ENCODE measurements at regions not wholly inside any gene's neighbourhood (a gene's known extent, or its start where the extent isn't known, plus 50 kb on each side); places are given as distances from the start of the nearest gene placed in this dataset.

DNA sequence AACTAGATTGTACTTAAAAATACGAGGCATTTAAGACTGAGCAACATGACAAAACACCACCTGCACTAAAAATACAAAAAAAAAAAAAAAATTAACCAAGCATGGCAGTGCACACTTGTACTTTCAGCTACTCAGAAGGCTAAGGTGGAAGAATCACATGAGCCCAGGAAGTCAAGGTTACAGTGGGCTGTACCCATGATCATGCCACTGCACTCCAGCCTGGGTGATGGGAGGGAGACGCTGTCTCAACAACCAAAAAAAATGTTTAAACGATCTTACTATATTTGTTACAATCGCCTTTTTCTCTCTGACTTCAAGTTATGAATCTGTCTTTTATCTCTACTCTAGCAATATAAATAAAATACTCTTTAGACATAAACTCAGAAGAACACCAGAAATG is 1454.3 kb downstream of the MAT2B start:
- Histone ChIP-seq H3K4me1 (ENCODE audit: control insufficient read depth in 4 of 4, insufficient read depth in 4 of 4, low read length in 3 of 4) (no peaks in the 10 kb centered on the region), H3K9me3 (ENCODE audit: control insufficient read depth in 4 of 4, low read length in 3 of 4) (no peaks in the 10 kb centered on the region), H3K27ac (ENCODE audit: low read depth in 1 of 2, low read length in 2 of 2) (no peak overlapping the region), H3K27me3 (ENCODE audit: control insufficient read depth in 4 of 4, insufficient read depth in 4 of 4, low read length in 3 of 4) (no peaks in the 10 kb centered on the region), H3K4me3 (ENCODE audit: low read depth in 1 of 3, low read length in 3 of 3) (no peak overlapping the region), H3K9ac (ENCODE audit: low read depth in 1 of 2, low read length in 2 of 2) (no peak overlapping the region), H3K36me3 (ENCODE audit: control insufficient read depth in 4 of 4, insufficient read depth in 3 of 4, low read depth in 1 of 4, low read length in 3 of 4) (no peaks in the 10 kb centered on the region)
- no peak for DNase-seq (ENCODE audit: low spot score)
- TF ChIP-seq JUND (IDR thresholded peaks at IDR 0.05) (no peak), YY1 (IDR thresholded peaks at IDR 0.05) (no peak), RXRA (IDR thresholded peaks at IDR 0.05) (no peak), HNF4A (conservative IDR thresholded peaks at IDR 0.05) (no peak)
- 66% methylated on average over 4 of the region's 4 CpGs for WGBS

DNA sequence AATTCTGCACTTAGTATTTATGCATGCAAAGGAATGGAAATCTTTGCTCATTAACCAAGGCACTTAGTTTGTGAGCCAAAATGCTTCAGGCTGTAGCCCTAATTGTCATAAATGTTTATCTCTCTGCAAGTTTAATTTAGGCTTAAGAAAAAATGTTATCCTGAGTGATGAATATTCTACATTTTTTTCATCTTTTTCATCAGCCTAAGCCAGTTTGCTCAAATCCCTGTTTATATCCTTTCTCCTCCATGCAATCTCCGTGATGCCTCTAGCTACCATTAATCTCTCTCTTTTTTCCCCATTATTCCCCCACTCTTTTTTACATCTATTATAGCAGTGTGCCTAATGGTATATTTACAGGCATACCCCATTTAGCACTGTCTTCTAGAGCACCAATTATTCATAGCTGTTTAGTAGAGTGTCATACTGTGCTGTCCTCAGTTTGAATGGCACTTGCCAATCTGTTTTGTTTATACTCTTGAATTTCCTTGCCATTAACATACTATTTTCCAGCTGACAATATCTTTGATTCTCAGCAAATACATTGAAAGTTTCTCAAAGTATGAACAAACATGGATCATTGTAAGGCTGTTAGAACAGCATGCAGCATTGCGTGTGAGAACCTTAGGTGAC is 1457.0 kb downstream of the MAT2B start:
- no peak overlapping the region for H3K4me3 ChIP-seq (ENCODE audit: low read depth in 1 of 3, low read length in 3 of 3)
- TF ChIP-seq, protein P1, sequence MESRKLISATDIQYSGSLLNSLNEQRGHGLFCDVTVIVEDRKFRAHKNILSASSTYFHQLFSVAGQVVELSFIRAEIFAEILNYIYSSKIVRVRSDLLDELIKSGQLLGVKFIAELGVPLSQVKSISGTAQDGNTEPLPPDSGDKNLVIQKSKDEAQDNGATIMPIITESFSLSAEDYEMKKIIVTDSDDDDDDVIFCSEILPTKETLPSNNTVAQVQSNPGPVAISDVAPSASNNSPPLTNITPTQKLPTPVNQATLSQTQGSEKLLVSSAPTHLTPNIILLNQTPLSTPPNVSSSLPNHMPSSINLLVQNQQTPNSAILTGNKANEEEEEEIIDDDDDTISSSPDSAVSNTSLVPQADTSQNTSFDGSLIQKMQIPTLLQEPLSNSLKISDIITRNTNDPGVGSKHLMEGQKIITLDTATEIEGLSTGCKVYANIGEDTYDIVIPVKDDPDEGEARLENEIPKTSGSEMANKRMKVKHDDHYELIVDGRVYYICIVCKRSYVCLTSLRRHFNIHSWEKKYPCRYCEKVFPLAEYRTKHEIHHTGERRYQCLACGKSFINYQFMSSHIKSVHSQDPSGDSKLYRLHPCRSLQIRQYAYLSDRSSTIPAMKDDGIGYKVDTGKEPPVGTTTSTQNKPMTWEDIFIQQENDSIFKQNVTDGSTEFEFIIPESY (IDR thresholded peaks at IDR 0.05), result no peak
- no peak overlapping the region for H3K27ac ChIP-seq (ENCODE audit: low read depth in 1 of 2, low read length in 2 of 2)
- no peaks in the 10 kb centered on the region for H3K27me3 ChIP-seq (ENCODE audit: control insufficient read depth in 4 of 4, insufficient read depth in 4 of 4, low read length in 3 of 4)
- WGBS, result 76% methylated on average over 2 of the region's 2 CpGs
- H3K36me3 ChIP-seq (ENCODE audit: control insufficient read depth in 4 of 4, insufficient read depth in 3 of 4, low read depth in 1 of 4, low read length in 3 of 4), result no peaks in the 10 kb centered on the region
- no peaks in the 10 kb centered on the region for H3K4me1 ChIP-seq (ENCODE audit: control insufficient read depth in 4 of 4, insufficient read depth in 4 of 4, low read length in 3 of 4)
- no peak overlapping the region for H3K9ac ChIP-seq (ENCODE audit: low read depth in 1 of 2, low read length in 2 of 2)
- H3K9me3 ChIP-seq (ENCODE audit: control insufficient read depth in 4 of 4, low read length in 3 of 4), result no peaks in the 10 kb centered on the region
- DNase-seq (ENCODE audit: low spot score), result no peak

DNA sequence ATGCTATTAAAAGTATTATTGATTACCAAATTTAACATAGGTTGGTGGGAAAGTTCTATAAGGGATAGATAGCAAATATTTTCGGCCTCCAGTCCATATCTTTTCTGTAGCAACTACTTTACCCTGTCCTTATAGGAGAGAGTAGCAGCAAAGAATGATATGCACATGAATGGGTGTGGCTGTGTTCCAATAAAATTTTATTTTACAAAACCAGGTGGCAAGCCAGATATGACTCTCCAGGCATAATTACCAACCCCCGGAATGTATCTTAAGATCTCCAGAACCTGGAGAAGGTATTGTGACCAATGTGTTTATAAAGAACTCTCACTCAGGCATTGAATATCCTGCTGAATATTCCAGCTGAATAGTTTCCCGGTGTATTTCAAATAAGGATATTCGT is 1461.2 kb downstream of the MAT2B start:
- H3K4me3 ChIP-seq (ENCODE audit: low read depth in 1 of 3, low read length in 3 of 3), result no peak overlapping the region

More for the DNA sequence above, 1461.2 kb downstream of the MAT2B start:
- no peak overlapping the region for H3K27ac ChIP-seq (ENCODE audit: low read depth in 1 of 2, low read length in 2 of 2)
- H3K36me3 ChIP-seq (ENCODE audit: control insufficient read depth in 4 of 4, insufficient read depth in 3 of 4, low read depth in 1 of 4, low read length in 3 of 4), result no peaks in the 10 kb centered on the region
- 61% methylated on average over 4 of the region's 4 CpGs for WGBS
- no peak for DNase-seq (ENCODE audit: low spot score)
- H3K9ac ChIP-seq (ENCODE audit: low read depth in 1 of 2, low read length in 2 of 2), result no peak overlapping the region
- no peaks in the 10 kb centered on the region for H3K9me3 ChIP-seq (ENCODE audit: control insufficient read depth in 4 of 4, low read length in 3 of 4)
- no peaks in the 10 kb centered on the region for H3K4me1 ChIP-seq (ENCODE audit: control insufficient read depth in 4 of 4, insufficient read depth in 4 of 4, low read length in 3 of 4)
- H3K27me3 ChIP-seq (ENCODE audit: control insufficient read depth in 4 of 4, insufficient read depth in 4 of 4, low read length in 3 of 4), result no peaks in the 10 kb centered on the region
- TF ChIP-seq HNF4G (IDR thresholded peaks at IDR 0.05) (no peak), GABPA (IDR thresholded peaks at IDR 0.05 in 1 of 2, conservative IDR thresholded peaks at IDR 0.05 in 1 of 2) (no peak), RXRA (IDR thresholded peaks at IDR 0.05) (no peak), FOXA2 (IDR thresholded peaks at IDR 0.05) (no peak), JUND (IDR thresholded peaks at IDR 0.05) (no peak), HNF4A (conservative IDR thresholded peaks at IDR 0.05) (no peak), NR2F2 (IDR thresholded peaks at IDR 0.05) (no peak), EGR1 (IDR thresholded peaks at IDR 0.05; ENCODE audit: low read depth in 2 of 2) (no peak), TAF1 (conservative IDR thresholded peaks at IDR 0.05) (no peak), RAD21 (IDR thresholded peaks at IDR 0.05) (no peak)
- TF ChIP-seq, protein P1 (IDR thresholded peaks at IDR 0.05), result no peak
- TF ChIP-seq, protein P2, sequence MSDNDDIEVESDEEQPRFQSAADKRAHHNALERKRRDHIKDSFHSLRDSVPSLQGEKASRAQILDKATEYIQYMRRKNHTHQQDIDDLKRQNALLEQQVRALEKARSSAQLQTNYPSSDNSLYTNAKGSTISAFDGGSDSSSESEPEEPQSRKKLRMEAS (IDR thresholded peaks at IDR 0.05), result no peak
- TF ChIP-seq, protein P3, sequence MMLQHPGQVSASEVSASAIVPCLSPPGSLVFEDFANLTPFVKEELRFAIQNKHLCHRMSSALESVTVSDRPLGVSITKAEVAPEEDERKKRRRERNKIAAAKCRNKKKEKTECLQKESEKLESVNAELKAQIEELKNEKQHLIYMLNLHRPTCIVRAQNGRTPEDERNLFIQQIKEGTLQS (IDR thresholded peaks at IDR 0.05), result no peak

Measured in liver (tissue), 7 donors.